Thyroid gland (tissue), 4 donors: ENCODE measurements at regions not wholly inside any gene's neighbourhood (a gene's known extent, or its start where the extent isn't known, plus 50 kb on each side); places are given as distances from the start of the nearest gene placed in this dataset.

Experiments
- DNase-seq, 2 donors: peaks; one replicate each; pipeline ENCODE4 v3.0.0-alpha.2; 2019
- H3K27ac ChIP-seq, 3 donors: fragments of 200-600 bp; sonication (generic); 1 replicate in 2 of 3; 2 replicates in 1 of 3; pipeline ENCODE4 v1.5.1; 2016 to 2019; ENCODE audit warnings: mild to moderate bottlenecking in 1 of 3, moderate library complexity in 1 of 3
- H3K27me3 ChIP-seq: fragments of 200-600 bp; sonication (generic); one replicate; pipeline ENCODE4 v1.5.1; 2019
- H3K36me3 ChIP-seq, 2 donors: fragments of 200-600 bp; sonication (generic); one replicate each; pipeline ENCODE4 v1.5.1; 2016 to 2019
- H3K4me1 ChIP-seq, 2 donors: fragments of 200-600 bp; sonication (generic); one replicate each; pipeline ENCODE4 v1.5.1; 2017 to 2019
- H3K4me3 ChIP-seq, 3 donors: fragments of 200-600 bp; sonication (generic); replicated peaks in 1 of 3; 1 replicate in 2 of 3; 2 replicates in 1 of 3; pipeline ENCODE4 v1.5.1; 2016; ENCODE audit warnings: mild to moderate bottlenecking in 1 of 3
- H3K9me3 ChIP-seq: fragments of 200-600 bp; sonication (generic); one replicate; pipeline ENCODE4 v1.5.1; 2017
- CTCF ChIP-seq, 6 experiments: fragments of 200-600 bp in 3 of 6; fragments of 450-650 bp in 3 of 6; sonication (generic) in 3 of 6; IDR thresholded peaks; one replicate each; pipeline ENCODE4 v1.5.1; 2016 to 2019; ENCODE audit warnings: antibody characterized with exemption in 6 of 6, mild to moderate bottlenecking in 2 of 6, inconsistent platforms in 1 of 6, moderate library complexity in 1 of 6
- POLR2A ChIP-seq, 2 donors: fragments of 450-650 bp; IDR thresholded peaks; one replicate each; pipeline ENCODE4 v1.6.1; 2017; ENCODE audit warnings: antibody characterized with exemption in 2 of 2, mild to moderate bottlenecking in 2 of 2, moderate library complexity in 1 of 2
- WGBS, 2 donors: methylation state at CpG; one replicate each; pipeline ENCODE4 v1.1.5; 2017; 5-methylcytosine and 5-hydroxymethylcytosine counted together
- intact Hi-C: fragments of 100-400 bp; cut with DNase I; formaldehyde crosslinking; loops from one replicate; pipeline ENCODE4 v1.15.1; 2023

DNA sequence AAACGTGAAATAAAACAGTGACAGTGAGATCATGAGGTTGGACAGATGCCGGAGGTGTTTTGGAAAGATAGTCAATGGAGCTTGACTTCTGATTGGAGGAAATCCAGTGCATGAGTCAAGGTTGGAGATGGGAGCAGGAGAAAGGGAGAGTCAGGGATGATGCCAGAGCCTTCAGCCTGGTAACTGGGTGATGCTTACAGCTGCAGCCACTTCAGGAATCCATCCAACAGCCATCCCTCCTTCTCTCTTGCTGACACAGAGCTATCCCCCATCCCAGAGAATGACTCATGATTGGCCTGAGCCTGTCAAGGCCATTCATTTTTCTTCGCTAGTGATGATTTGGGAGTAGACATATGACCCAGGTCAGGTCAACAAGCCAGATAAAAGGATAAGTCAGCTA, 112.8 kb downstream of the SAMD5 start:
- H3K27ac ChIP-seq = no peak overlapping the region
- H3K27me3 ChIP-seq = no peaks in the 10 kb centered on the region
- H3K4me1 ChIP-seq = no peaks in the 10 kb centered on the region
- intact Hi-C loops = no loop called here
- DNase-seq = no peak
- TF ChIP-seq POLR2A (IDR thresholded peaks at IDR 0.05) (no peak), CTCF (IDR thresholded peaks at IDR 0.05) (no peak)
- no peak overlapping the region for H3K4me3 ChIP-seq
- no peaks in the 10 kb centered on the region for H3K9me3 ChIP-seq
- 76 to 79% methylated on average over 3 of the region's 3 CpGs for WGBS, 2 donors
- H3K36me3 ChIP-seq = no peaks in the 10 kb centered on the region

DNA sequence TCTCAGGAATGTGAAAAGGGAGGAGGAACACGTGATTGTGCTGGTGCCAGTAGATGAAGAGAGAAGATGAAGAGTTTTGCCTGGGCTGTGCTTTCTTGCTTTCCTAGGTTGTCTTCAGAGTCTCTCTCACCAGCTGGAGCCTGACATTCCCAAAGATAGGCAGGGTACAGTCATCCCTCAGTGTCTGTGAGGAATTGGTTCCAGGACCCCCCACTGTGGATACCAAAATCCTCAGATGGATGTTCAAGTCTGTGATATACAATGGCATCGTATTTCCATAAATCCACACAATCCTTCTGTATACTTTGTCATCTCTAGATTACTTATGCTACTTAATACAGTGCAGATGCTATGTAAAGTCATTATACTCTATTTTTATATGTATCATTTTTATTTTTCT, 113.5 kb downstream of the SAMD5 start:
- no peaks in the 10 kb centered on the region for H3K9me3 ChIP-seq
- TF ChIP-seq POLR2A (IDR thresholded peaks at IDR 0.05) (no peak), CTCF (IDR thresholded peaks at IDR 0.05) (no peak)
- H3K36me3 ChIP-seq = no peaks in the 10 kb centered on the region
- no peak for DNase-seq
- H3K27me3 ChIP-seq = no peaks in the 10 kb centered on the region
- WGBS, 2 donors = 75 to 79% methylated on average over 2 of the region's 2 CpGs
- no peak overlapping the region for H3K4me3 ChIP-seq
- intact Hi-C loops = no loop called here
- H3K4me1 ChIP-seq = no peaks in the 10 kb centered on the region
- H3K27ac ChIP-seq = no peak overlapping the region

- Histone ChIP-seq H3K9me3 (no peaks in the 10 kb centered on the region), H3K36me3 (no peaks in the 10 kb centered on the region), H3K27ac (no peak overlapping the region), H3K4me1 (no peaks in the 10 kb centered on the region), H3K27me3 (no peaks in the 10 kb centered on the region), H3K4me3 (no peak overlapping the region)
- no peak for TF ChIP-seq CTCF (IDR thresholded peaks at IDR 0.05)
- no peak for TF ChIP-seq POLR2A (IDR thresholded peaks at IDR 0.05)
- WGBS, 2 donors = 89 to 91% methylated on average over 7 of the region's 7 CpGs
- intact Hi-C loops = no loop called here
- DNase-seq = no peak
These were observed 116.5 kb downstream of the SAMD5 start for GRCh38 chr6:147624946-147625515.

GRCh38 chr6:147625946-147626345, 117.5 kb downstream of the SAMD5 start:
- Histone ChIP-seq H3K27ac (no peak overlapping the region), H3K36me3 (no peaks in the 10 kb centered on the region), H3K4me1 (no peaks in the 10 kb centered on the region), H3K27me3 (no peaks in the 10 kb centered on the region), H3K4me3 (no peak overlapping the region), H3K9me3 (no peaks in the 10 kb centered on the region)
- TF ChIP-seq CTCF (IDR thresholded peaks at IDR 0.05) (no peak), POLR2A (IDR thresholded peaks at IDR 0.05) (no peak)
- intact Hi-C loops = no loop called here
- no peak for DNase-seq
- 68 to 82% methylated on average over 2 of the region's 2 CpGs for WGBS, 2 donors

DNA sequence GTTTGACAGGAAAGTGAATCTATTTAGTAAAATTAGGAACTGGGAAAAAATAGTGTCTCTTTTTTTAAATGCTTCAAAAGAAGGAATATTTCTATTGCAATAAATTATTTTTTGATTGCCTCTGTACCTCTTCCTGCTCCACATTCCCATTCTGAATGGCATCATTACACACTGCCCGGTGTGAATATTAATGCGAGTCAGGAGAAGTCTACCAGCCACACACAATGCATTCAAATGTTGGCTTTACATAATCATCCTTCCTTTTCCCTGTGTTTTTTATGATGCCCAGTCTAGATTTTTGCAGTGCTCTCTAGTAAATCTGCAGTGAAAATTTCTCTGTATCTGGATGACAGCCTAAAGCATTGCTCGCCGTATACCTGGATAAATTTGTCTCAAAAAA, 118.9 kb downstream of the SAMD5 start:
- H3K9me3 ChIP-seq = no peaks in the 10 kb centered on the region
- 77 to 85% methylated on average over 4 of the region's 4 CpGs for WGBS, 2 donors
- no peak overlapping the region for H3K4me3 ChIP-seq
- no peak for DNase-seq
- intact Hi-C loops = no loop called here
- H3K27ac ChIP-seq = no peak overlapping the region
- H3K4me1 ChIP-seq = no peaks in the 10 kb centered on the region
- no peaks in the 10 kb centered on the region for H3K27me3 ChIP-seq
- H3K36me3 ChIP-seq = no peaks in the 10 kb centered on the region
- TF ChIP-seq POLR2A (IDR thresholded peaks at IDR 0.05) (no peak), CTCF (IDR thresholded peaks at IDR 0.05) (no peak)
